Memory B cell (primary cell): ENCODE measurements at regions not wholly inside any gene's neighbourhood (a gene's known extent, or its start where the extent isn't known, plus 50 kb on each side); places are given as distances from the start of the nearest gene placed in this dataset.
A peak's percentile ranks its signal among the peaks of the same experiment; 100 is the strongest.

Experiments
- ATAC-seq: fragments of 150-1000 bp; cut with Tn5 transposase; 2 replicates; pipeline ENCODE4 v1.10.0; 2021; ENCODE audit warnings: low read depth, mild to moderate bottlenecking, moderate library complexity
- DNase-seq, 2 donors: peaks; one replicate each; pipeline ENCODE4 v3.0.0; 2022; ENCODE audit warnings: low spot score in 2 of 2
- H3K27ac Mint-ChIP-seq: one replicate; pipeline ENCODE4 v1.8.0; 2022; ENCODE audit warnings: mild to moderate bottlenecking, moderate library complexity, mixed read lengths
- H3K27me3 Mint-ChIP-seq: one replicate; pipeline ENCODE4 v1.8.0; 2022; ENCODE audit warnings: mixed read lengths
- H3K36me3 Mint-ChIP-seq: one replicate; pipeline ENCODE4 v1.8.0; 2022; ENCODE audit warnings: mild to moderate bottlenecking, mixed read lengths
- H3K4me1 Mint-ChIP-seq: one replicate; pipeline ENCODE4 v1.8.0; 2022; ENCODE audit warnings: mixed read lengths
- H3K4me3 Mint-ChIP-seq: one replicate; pipeline ENCODE4 v1.8.0; 2022; ENCODE audit warnings: mild to moderate bottlenecking, moderate library complexity, mixed read lengths
- H3K9me3 Mint-ChIP-seq: one replicate; pipeline ENCODE4 v1.8.0; 2022; ENCODE audit warnings: mixed read lengths

DNA sequence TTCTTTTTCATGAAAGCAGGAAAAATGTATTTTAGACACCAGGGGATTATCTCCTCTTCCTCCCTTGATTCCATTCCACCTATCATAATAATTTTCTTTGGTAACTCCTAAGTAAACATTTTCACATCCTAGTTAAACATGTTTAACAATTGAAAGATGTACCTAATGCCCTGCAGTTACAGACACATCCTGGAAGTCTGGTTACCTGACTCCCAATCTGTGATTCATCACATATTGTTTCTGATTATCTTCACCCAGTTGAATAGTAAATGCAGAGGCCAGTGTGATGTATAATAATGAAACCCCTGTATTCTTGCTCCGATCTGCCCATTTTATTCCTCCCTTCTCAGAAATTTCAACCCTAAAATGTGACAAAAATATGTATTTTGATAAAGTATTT, 1237.6 kb upstream of the LRRTM1 start:
- Mint-ChIP-seq H3K27ac (no peak overlapping the region), H3K9me3 (peaks cover 3% of the 10 kb centered on the region), H3K36me3 (no peaks in the 10 kb centered on the region), H3K4me3 (no peak overlapping the region), H3K27me3 (no peaks in the 10 kb centered on the region), H3K4me1 (no peaks in the 10 kb centered on the region)
- ATAC-seq (no peak), DNase-seq (no peak)

DNA sequence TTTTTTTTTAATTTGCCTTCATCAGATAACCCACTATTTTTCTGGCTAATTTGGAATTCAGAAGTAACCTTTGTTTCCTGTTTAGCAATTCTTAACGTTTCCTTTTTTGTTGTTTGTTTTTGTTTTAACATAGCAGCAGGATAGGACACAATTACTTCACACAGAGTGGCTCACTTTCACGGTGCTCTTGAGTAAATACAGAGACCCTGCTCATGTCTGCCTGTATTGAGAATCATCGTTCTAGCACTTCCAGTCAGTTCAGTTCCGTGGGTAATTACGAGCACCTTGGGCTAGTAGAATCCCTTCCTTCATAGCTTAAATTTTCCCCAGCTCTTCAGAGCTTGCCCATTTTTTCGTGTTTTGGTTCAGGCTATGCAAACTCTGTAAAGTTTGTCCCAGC, 1225.4 kb upstream of the LRRTM1 start:
- Mint-ChIP-seq H3K27me3 (no peaks in the 10 kb centered on the region), H3K36me3 (no peaks in the 10 kb centered on the region), H3K27ac (no peak overlapping the region), H3K9me3 (peaks cover 7% of the 10 kb centered on the region), H3K4me1 (no peaks in the 10 kb centered on the region), H3K4me3 (no peak overlapping the region)
- DNase-seq, result no peak
- ATAC-seq, result no peak

DNA sequence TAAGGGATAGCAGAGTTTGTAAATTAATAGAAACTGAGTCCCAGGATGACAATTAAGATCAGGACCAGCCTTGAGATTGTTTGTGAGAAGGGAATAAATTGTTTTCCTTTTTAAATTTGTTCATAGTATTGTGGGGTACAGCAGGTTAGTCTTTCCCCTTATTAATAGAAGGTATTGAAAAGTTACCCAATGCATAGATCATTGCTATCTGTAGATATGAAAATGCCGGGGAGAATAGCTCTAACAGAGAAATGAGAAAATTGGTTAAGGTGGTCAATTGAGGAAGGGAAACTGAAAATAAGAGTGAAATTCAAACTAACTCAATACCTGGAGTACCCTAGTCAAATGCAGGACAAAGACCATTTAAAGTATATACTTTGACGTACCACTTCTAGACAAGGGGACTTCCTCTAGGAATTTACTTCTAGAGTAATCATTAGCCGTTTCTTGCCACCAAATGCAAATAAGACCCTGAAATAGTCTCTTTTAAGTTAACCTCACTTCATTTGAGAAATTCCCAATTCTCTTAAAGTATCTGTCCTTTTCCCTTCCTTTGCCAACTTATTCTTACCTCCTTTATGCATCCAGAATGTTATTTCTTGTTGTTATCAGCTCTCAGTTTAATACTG, 1224.4 kb upstream of the LRRTM1 start:
- no peak for DNase-seq
- no peak overlapping the region for H3K4me3 Mint-ChIP-seq
- no peak for ATAC-seq
- peaks cover 9% of the 10 kb centered on the region for H3K9me3 Mint-ChIP-seq
- no peaks in the 10 kb centered on the region for H3K36me3 Mint-ChIP-seq
- no peaks in the 10 kb centered on the region for H3K27me3 Mint-ChIP-seq
- no peak overlapping the region for H3K27ac Mint-ChIP-seq
- no peaks in the 10 kb centered on the region for H3K4me1 Mint-ChIP-seq

DNA sequence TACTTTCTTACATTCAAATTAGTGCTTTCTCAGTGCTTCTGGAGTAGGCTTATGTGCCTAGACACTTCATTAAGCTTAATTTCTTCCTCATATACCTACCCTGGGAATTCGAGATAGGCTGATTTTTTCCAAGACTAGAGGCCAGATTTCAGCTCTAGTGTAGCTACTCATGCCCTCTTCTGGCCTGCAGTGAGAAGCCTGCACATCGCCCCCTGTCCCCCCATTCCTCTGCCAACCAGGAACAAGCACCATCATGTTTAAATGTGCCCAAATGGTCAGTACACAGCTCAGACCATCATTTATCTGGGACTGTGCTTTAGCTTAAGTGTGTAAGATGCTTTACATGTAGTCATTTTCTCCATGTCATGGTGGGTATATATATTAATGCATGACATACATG, 1218.8 kb upstream of the LRRTM1 start:
- H3K9me3 Mint-ChIP-seq, result peaks cover 12% of the 10 kb centered on the region
- H3K27me3 Mint-ChIP-seq, result no peaks in the 10 kb centered on the region
- no peak overlapping the region for H3K27ac Mint-ChIP-seq
- no peak for ATAC-seq
- DNase-seq, result no peak
- no peaks in the 10 kb centered on the region for H3K36me3 Mint-ChIP-seq
- no peaks in the 10 kb centered on the region for H3K4me1 Mint-ChIP-seq
- H3K4me3 Mint-ChIP-seq, result no peak overlapping the region

DNA sequence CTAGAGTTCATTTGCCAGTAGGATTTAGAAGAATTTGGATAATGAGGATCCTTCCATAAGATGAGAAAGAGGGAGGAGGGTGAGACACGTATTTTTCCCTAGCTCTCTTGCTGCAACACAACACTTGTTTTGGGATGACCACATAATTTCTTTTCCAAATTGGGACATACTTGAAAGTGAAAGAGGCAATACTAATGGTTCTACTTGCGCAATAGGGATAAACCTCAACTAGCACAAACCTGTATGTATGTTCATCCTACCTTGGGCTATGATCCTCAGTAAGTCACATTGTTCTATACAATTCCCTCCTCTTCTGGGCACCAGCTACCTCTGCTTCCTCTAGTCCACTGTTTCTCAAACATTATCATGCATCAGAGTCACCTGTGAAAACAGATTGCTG, 1208.8 kb upstream of the LRRTM1 start:
- Mint-ChIP-seq H3K4me1 (no peaks in the 10 kb centered on the region), H3K27ac (no peak overlapping the region), H3K27me3 (no peaks in the 10 kb centered on the region), H3K9me3 (peaks cover 9% of the 10 kb centered on the region), H3K36me3 (no peaks in the 10 kb centered on the region), H3K4me3 (no peak overlapping the region)
- DNase-seq (no peak), ATAC-seq (no peak)

DNA sequence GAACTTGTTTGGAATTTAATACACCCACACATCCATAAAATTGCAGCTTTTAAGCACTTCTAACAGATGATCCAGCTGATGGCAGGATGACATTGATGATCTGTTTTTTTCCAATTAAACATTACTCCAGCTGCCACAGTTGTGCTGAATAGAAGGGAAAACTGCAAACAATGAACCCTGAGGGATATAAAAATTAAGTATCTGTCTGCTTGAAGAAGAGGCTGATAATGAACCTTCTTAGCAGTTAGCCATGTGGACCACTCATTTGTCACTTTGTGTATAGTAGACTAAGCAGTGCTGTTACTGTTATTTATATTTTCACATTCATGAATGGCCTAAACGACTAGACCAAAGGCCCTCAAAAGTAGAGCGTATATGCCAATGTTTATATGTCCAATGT, 1201.0 kb upstream of the LRRTM1 start:
- no peaks in the 10 kb centered on the region for H3K4me1 Mint-ChIP-seq
- no peak overlapping the region for H3K4me3 Mint-ChIP-seq
- no peaks in the 10 kb centered on the region for H3K36me3 Mint-ChIP-seq
- DNase-seq (no peak), ATAC-seq (no peak)
- no peaks in the 10 kb centered on the region for H3K27me3 Mint-ChIP-seq
- H3K27ac Mint-ChIP-seq, result no peak overlapping the region
- H3K9me3 Mint-ChIP-seq, result peaks cover 4% of the 10 kb centered on the region

DNA sequence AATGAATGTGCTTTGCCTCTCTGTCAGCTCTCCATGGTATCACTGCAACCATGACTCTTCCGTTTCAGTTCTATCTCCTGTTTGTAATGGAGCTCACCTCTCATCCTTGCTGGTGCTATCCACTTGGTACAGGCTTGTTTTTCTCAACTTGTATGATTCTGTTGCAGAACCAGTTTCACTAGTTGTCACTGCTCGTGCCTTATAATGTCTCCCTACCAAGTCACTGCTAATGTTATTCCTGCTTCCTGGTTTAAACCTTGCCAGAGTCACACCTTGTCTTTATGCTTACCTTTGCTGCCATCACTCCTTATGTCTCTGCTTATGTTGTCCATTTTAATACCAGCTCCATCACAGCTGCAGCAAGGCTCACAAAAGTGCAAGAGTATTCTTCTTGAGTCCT, 1191.0 kb upstream of the LRRTM1 start:
- Mint-ChIP-seq H3K36me3 (no peaks in the 10 kb centered on the region), H3K9me3 (peaks cover 15% of the 10 kb centered on the region), H3K27ac (no peak overlapping the region), H3K4me1 (no peaks in the 10 kb centered on the region), H3K27me3 (no peaks in the 10 kb centered on the region), H3K4me3 (no peak overlapping the region)
- DNase-seq (no peak), ATAC-seq (no peak)

DNA sequence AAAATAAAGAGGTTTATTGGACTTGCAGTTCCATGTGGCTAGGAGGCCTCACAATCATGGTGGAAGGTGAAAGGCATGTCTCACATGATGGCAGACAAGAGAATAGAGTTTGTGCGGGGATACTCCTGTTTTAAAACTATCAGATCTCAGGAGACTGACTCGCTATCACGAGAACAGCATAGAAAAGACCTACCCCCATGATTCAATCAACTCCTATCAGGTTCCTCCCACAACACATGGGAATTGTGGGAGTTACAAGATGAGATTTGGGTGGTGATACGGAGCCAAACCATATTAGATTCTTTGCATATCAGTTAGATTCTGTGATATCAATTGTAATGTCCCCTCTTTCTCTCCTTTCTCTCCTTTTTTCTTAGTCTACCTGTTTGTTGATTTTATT, 1178.7 kb upstream of the LRRTM1 start:
- no peaks in the 10 kb centered on the region for H3K27me3 Mint-ChIP-seq
- peaks cover 6% of the 10 kb centered on the region for H3K9me3 Mint-ChIP-seq
- DNase-seq (no peak), ATAC-seq (no peak)
- no peak overlapping the region for H3K27ac Mint-ChIP-seq
- no peak overlapping the region for H3K4me3 Mint-ChIP-seq
- no peaks in the 10 kb centered on the region for H3K4me1 Mint-ChIP-seq
- no peaks in the 10 kb centered on the region for H3K36me3 Mint-ChIP-seq

DNA sequence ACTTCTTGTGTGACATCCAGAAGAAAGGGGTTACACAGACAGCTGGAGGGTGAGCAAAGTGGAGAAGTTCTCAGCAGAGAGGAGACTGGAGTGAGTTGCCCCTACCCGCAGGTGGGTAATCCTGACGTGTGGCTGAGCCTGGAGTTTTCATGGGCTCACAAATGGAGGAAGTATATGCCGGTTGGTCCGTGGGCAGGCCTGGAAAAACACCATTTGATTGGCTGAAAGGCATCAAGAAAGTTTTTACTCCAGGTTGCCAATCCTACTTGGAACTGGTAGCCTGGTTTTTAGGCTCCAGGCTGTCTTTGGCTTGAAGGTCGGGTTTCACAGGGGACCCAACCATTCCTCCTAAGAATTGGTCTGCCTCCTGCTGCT, 1177.4 kb upstream of the LRRTM1 start:
- no peak overlapping the region for H3K4me3 Mint-ChIP-seq
- no peak overlapping the region for H3K27ac Mint-ChIP-seq
- no peak for ATAC-seq
- peaks cover 8% of the 10 kb centered on the region for H3K9me3 Mint-ChIP-seq
- DNase-seq, result no peak
- H3K4me1 Mint-ChIP-seq, result no peaks in the 10 kb centered on the region
- H3K27me3 Mint-ChIP-seq, result no peaks in the 10 kb centered on the region
- H3K36me3 Mint-ChIP-seq, result no peaks in the 10 kb centered on the region

DNA sequence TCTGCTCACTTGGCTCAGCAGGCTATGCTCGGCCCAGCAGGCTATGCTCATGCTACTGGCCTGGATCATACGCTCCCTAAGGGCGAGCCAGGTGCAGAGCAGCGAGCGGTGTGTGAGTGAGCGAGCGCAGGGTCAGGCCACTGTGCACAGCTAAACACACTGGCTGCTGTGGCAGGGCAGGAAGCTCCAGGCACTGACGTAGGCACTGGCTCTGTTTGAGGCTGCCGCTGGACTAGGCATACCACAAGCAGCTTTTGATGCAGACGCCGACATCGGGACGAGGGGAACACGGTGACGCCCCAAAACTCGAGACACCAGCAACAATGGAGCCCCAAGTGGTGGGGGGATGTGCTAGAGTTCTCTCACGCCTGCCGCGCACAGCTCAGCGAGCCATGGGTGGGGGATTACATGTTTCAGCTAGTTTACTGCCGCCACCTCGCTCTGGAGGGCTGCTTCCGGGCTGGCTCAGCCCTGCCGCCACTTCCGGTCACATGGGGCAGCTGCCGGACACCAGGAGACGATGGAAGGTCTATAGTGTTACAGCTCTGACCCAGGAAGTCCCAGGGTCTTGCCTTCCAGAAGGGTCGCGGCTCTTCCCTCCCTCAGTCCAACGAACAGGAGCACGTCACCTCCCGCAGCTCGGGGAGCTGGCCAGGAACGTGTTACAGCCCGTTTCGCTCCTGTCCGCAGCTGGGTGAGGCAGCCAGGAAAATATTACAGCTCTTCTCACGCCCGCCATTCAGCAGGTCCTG, 1176.9 kb upstream of the LRRTM1 start:
- H3K27me3 Mint-ChIP-seq, result no peaks in the 10 kb centered on the region
- H3K4me3 Mint-ChIP-seq, result peak overlapping the region; percentile 17
- no peak for DNase-seq
- no peaks in the 10 kb centered on the region for H3K4me1 Mint-ChIP-seq
- H3K27ac Mint-ChIP-seq, result no peak overlapping the region
- no peak for ATAC-seq
- H3K9me3 Mint-ChIP-seq, result peaks cover 8% of the 10 kb centered on the region
- H3K36me3 Mint-ChIP-seq, result no peaks in the 10 kb centered on the region

DNA sequence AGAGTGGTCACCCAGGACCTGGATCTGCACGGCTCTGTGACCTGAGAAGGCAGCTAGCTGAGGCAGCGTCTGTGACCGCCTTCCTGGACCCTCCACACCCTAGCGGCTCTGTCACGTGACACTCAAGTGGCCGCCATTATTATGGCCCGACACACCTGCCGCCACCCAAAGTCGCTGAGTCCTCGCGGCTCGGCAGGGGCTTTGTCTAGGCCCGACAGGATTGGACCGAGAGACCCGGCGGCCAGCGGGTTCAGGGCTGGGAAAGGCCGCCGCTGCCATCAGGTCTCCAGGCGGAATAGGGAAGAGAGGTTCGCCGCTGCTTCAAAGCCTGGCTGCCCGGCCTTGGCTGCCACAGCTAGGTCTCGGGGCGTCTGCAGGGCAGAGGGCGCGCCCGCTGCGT, 1162.5 kb upstream of the LRRTM1 start:
- Mint-ChIP-seq H3K4me3 (no peak overlapping the region), H3K4me1 (no peaks in the 10 kb centered on the region), H3K9me3 (peaks cover 14% of the 10 kb centered on the region), H3K27ac (no peak overlapping the region), H3K36me3 (no peaks in the 10 kb centered on the region), H3K27me3 (no peaks in the 10 kb centered on the region)
- no peak for ATAC-seq
- no peak for DNase-seq

DNA sequence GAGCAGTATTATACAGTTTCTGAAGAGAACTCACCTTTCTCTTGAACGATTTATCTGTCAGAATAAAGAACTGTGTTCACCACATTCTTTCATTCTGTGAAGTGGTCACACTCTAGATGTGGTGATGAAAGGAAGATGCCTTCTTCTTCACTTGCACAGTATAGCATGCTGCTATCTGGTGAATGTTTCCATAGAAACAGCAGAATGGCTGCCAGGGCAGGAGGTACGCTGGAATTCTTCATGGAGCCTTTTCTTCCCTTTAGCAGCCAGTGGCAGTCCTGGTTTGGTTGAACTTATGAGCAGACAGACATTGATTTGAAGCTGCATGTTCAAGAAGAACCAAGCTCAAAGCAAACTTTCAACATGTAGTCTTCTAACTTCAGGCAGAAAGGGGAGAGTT, 1157.9 kb upstream of the LRRTM1 start:
- Mint-ChIP-seq H3K9me3 (peaks cover 10% of the 10 kb centered on the region), H3K27me3 (no peaks in the 10 kb centered on the region), H3K36me3 (no peaks in the 10 kb centered on the region), H3K4me1 (no peaks in the 10 kb centered on the region), H3K27ac (no peak overlapping the region), H3K4me3 (no peak overlapping the region)
- DNase-seq (no peak), ATAC-seq (no peak)

DNA sequence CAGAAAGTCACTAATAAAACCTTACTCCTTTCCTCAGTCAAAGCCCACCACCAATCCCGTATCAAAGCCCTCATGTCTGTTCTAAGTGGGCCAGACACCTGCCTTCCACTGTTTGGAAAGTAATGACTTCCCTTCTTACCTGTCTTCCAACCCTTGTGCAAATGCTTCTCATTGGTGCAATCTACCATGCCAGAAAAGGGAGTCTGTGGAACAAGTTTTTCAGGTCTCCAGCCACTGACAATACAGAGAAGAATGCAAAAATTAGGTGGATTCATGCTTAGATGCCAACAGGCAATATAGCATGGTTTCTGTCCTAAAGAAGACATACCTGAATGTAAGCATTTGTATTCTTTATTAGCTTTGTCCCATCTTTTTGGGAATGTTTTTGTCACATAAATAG, 1140.6 kb upstream of the LRRTM1 start:
- Mint-ChIP-seq H3K4me1 (no peaks in the 10 kb centered on the region), H3K9me3 (peaks cover 11% of the 10 kb centered on the region), H3K4me3 (no peak overlapping the region), H3K27ac (no peak overlapping the region), H3K27me3 (no peaks in the 10 kb centered on the region), H3K36me3 (no peaks in the 10 kb centered on the region)
- DNase-seq (no peak), ATAC-seq (no peak)

DNA sequence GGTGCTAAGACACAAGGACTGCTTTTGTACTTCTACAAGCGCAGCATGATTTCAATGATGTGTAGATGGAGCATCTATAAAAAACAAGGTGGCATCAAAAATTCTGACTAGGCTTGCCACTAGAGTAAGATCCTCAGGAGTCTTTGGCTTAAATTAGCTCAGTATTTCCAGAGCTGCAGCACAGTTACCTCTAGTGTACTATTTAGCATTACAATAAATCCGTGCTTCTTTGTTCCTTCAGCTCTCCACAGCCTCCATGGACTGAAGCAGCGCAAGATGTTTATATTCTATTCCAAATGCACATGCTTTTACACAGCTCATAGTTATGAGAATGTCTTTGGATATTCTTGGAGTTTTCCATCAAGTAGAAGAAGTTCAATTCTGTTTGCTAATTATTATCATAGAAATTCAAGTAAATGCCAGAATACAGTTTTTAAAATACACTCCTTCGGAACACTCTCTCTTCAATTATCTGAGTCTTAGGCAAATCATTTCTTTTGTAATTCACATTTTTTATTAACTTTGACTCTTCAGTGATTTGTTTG, 1133.0 kb upstream of the LRRTM1 start:
- ATAC-seq (no peak), DNase-seq (no peak)
- H3K36me3 Mint-ChIP-seq, result no peaks in the 10 kb centered on the region
- no peak overlapping the region for H3K27ac Mint-ChIP-seq
- no peaks in the 10 kb centered on the region for H3K4me1 Mint-ChIP-seq
- peaks cover 7% of the 10 kb centered on the region for H3K9me3 Mint-ChIP-seq
- H3K27me3 Mint-ChIP-seq, result no peaks in the 10 kb centered on the region
- H3K4me3 Mint-ChIP-seq, result no peak overlapping the region

DNA sequence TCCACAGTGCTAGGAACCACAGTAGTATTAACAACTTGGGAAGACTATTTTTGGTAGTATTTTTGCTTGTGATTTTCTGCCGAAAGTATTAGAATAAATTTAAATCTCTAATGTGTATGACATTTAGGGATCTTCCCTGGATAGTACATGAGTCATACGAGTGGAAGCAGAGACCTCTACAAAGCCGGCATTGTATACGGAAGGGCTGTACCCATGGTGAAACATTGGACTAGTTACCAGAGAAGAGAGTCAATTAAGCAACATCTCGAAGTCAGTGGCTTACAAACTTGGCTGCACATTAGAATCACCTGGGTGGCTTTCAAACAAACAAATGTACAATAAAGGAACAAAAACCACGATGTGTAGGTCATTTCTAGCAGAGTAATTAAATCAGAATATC, 1131.7 kb upstream of the LRRTM1 start:
- H3K27me3 Mint-ChIP-seq, result no peaks in the 10 kb centered on the region
- H3K9me3 Mint-ChIP-seq, result peaks cover 4% of the 10 kb centered on the region
- H3K36me3 Mint-ChIP-seq, result no peaks in the 10 kb centered on the region
- H3K4me1 Mint-ChIP-seq, result no peaks in the 10 kb centered on the region
- H3K4me3 Mint-ChIP-seq, result no peak overlapping the region
- no peak for ATAC-seq
- no peak for DNase-seq
- no peak overlapping the region for H3K27ac Mint-ChIP-seq
